HepG2 (cell line): ENCODE measurements at regions not wholly inside any gene's neighbourhood (a gene's known extent, or its start where the extent isn't known, plus 50 kb on each side); places are given as distances from the start of the nearest gene placed in this dataset.

Experiments used
- ATAC-seq: fragments of 200-7000 bp; cut with Tn5 transposase; 3 replicates; pipeline ENCODE4 v1.9.1; 2020; ENCODE audit warnings: mild to moderate bottlenecking, moderate library complexity
- BruUV-seq: library from RNA; stranded (reverse); fragments of 400-500 nt; replicated peaks from 2 replicates; lab custom pipeline; 2021; lab: Mats Ljungman, UMichigan
- CTCF ChIA-PET: fragments of 300-600 bp; formaldehyde crosslinking; extraction: SDS; loops from one replicate; lab custom pipeline; 2021; ENCODE audit warnings: low total read pairs, inconsistent platforms, low intra/inter-chr PET ratio; lab: Yijun Ruan, JAX
- POLR2A ChIA-PET: fragments of 350-600 bp; sonication (Branson Sonifier 250); formaldehyde crosslinking; loops from one replicate; lab custom pipeline; 2020; ENCODE audit warnings: antibody characterized with exemption, inconsistent platforms; lab: Yijun Ruan, JAX
- DNase-seq: peaks from one replicate; pipeline ENCODE4 v3.0.0-alpha.2; 2015; ENCODE audit warnings: low spot score
- FAIRE-seq: peaks from 3 replicates; lab custom pipeline; 2011; peaks lifted over from hg19 to GRCh38; lab: Jason Lieb, UNC
- H2AFZ ChIP-seq: one replicate; pipeline ENCODE4 v1.6.1; 2011; ENCODE audit warnings: low read length, inconsistent platforms
- H3K27ac ChIP-seq: fragments of 300-600 bp; 3 replicates; pipeline ENCODE4 v1.8.0; 2011; ENCODE audit warnings: mixed run types, mild to moderate bottlenecking, mixed read lengths, low read length, inconsistent platforms; ENCODE audit not compliant: insufficient read depth; ENCODE audit errors: extremely low read length
- H3K27me3 ChIP-seq, 2 experiments: fragments of 200-600 bp in 1 of 2; 2 replicates in 1 of 2; 3 replicates in 1 of 2; pipeline versions ENCODE4 v1.6.0 to v1.8.0; 2011; ENCODE audit warnings: low read length in 2 of 2, mild to moderate bottlenecking in 2 of 2, moderate library complexity in 2 of 2, inconsistent platforms in 1 of 2; ENCODE audit not compliant: insufficient read depth in 2 of 2, control insufficient read depth in 1 of 2
- H3K36me3 ChIP-seq, 2 experiments: fragments of 200-600 bp in 1 of 2; replicated peaks in 1 of 2; 2 replicates in 1 of 2; 3 replicates in 1 of 2; pipeline versions ENCODE4 v1.5.1 to v1.8.0; 2011; ENCODE audit warnings: low read length in 2 of 2, inconsistent platforms in 1 of 2; ENCODE audit not compliant: insufficient read depth in 2 of 2, control insufficient read depth in 1 of 2
- H3K4me1 ChIP-seq: 2 replicates; pipeline ENCODE4 v1.5.1; 2012; ENCODE audit warnings: low read length, inconsistent platforms; ENCODE audit not compliant: insufficient read depth
- H3K4me2 ChIP-seq: 2 replicates; pipeline ENCODE4 v1.6.0; 2011; ENCODE audit warnings: low read depth, low read length, inconsistent platforms
- H3K4me3 ChIP-seq, 3 experiments: fragments of 200-600 bp in 1 of 3; sonication (generic), shearing (Covaris generic) in 1 of 3; replicated peaks in 1 of 3; 2 replicates each; pipeline ENCODE4 v1.5.1; 2011 to 2016; ENCODE audit warnings: low read length in 3 of 3, inconsistent platforms in 2 of 3, low read depth in 2 of 3, mild to moderate bottlenecking in 2 of 3, control low read depth in 1 of 3, mixed read lengths in 1 of 3; ENCODE audit not compliant: insufficient read depth in 1 of 3
- H3K79me2 ChIP-seq: one replicate; pipeline ENCODE4 v1.6.1; 2011; ENCODE audit warnings: low read length, inconsistent platforms; ENCODE audit not compliant: insufficient read depth
- H3K9ac ChIP-seq: 2 replicates; pipeline ENCODE4 v1.6.0; 2011; ENCODE audit warnings: mild to moderate bottlenecking, low read depth, low read length, inconsistent platforms; ENCODE audit not compliant: insufficient read depth
- H3K9me3 ChIP-seq: 2 replicates; pipeline ENCODE4 v1.5.1; 2012; ENCODE audit warnings: mild to moderate bottlenecking, low read length
- H4K20me1 ChIP-seq: 2 replicates; pipeline ENCODE4 v1.6.0; 2011; ENCODE audit warnings: inconsistent platforms, mild to moderate bottlenecking, low read length, moderate library complexity; ENCODE audit not compliant: insufficient read depth
- EHMT2 ChIP-seq: fragments of 200-600 bp; sonication (generic); IDR thresholded peaks from 2 replicates; pipeline ENCODE4 v1.7.0; 2017; ENCODE audit warnings: antibody characterized with exemption, low read depth, low read length, borderline replicate concordance
- GATA4 ChIP-seq: sonication (generic); IDR thresholded peaks from 2 replicates; pipeline ENCODE4 v1.6.1; 2016; ENCODE audit warnings: antibody characterized with exemption, low read depth, borderline replicate concordance
- KDM5A ChIP-seq: fragments of 200-600 bp; sonication (generic); IDR thresholded peaks from 2 replicates; pipeline ENCODE4 v1.7.0; 2018; ENCODE audit warnings: antibody characterized with exemption, mild to moderate bottlenecking, low read length, borderline replicate concordance
- SAFB2 ChIP-seq: sonication (generic); formaldehyde crosslinking; IDR thresholded peaks from 2 replicates; pipeline ENCODE4 v1.5.1; 2020; ENCODE audit warnings: missing genetic modification reagents, low read depth, mild to moderate bottlenecking, borderline replicate concordance
- STAG1 ChIP-seq: sonication (generic); formaldehyde crosslinking; IDR thresholded peaks from 2 replicates; pipeline ENCODE4 v1.4.0; 2020; ENCODE audit warnings: missing genetic modification reagents
- ZFP36L2 ChIP-seq: sonication (generic); formaldehyde crosslinking; IDR thresholded peaks from 2 replicates; pipeline ENCODE4 v1.4.0; 2020; ENCODE audit warnings: missing genetic modification reagents
- ZFYVE20 ChIP-seq: sonication (generic); formaldehyde crosslinking; IDR thresholded peaks from 2 replicates; pipeline ENCODE4 v1.8.0; 2023; ENCODE audit warnings: low read depth, mild to moderate bottlenecking, moderate library complexity, missing genetic modification reagents, borderline replicate concordance
- ZNF331 ChIP-seq: sonication (generic); formaldehyde crosslinking; IDR thresholded peaks from 2 replicates; pipeline ENCODE4 v1.4.0; 2020; ENCODE audit warnings: missing genetic modification reagents
- ZNF335 ChIP-seq: sonication (generic); formaldehyde crosslinking; IDR thresholded peaks from 2 replicates; pipeline ENCODE4 v1.4.0; 2020; ENCODE audit warnings: missing genetic modification reagents
- ZNF572 ChIP-seq: sonication (generic); formaldehyde crosslinking; IDR thresholded peaks from 2 replicates; pipeline ENCODE4 v1.5.1; 2020; ENCODE audit warnings: mild to moderate bottlenecking, missing genetic modification reagents
- ZNF672 ChIP-seq: sonication (generic); formaldehyde crosslinking; IDR thresholded peaks from 2 replicates; pipeline ENCODE4 v1.8.1; 2022; ENCODE audit warnings: missing genetic modification reagents
- WGBS: methylation state at CpG from one replicate; pipeline ENCODE4 v1.1.6; 2017; ENCODE audit warnings: low lambda C conversion rate; 5-methylcytosine and 5-hydroxymethylcytosine counted together
- in situ Hi-C: cut with HindIII; loops from 2 replicates; pipeline ENCODE4 v1.10.0; 2017; ENCODE audit warnings: low pct_unique_long_range_greater_than_20kb; ENCODE audit not compliant: extremely low pct_ligation_motif_present
- intact Hi-C: fragments of 100-400 bp; cut with micrococcal nuclease; formaldehyde crosslinking; loops from one replicate; pipeline ENCODE4 v1.10.0; 2022; ENCODE audit not compliant: unreplicated experiment
- TF ChIP-seq, protein P1 (sequence below): sonication (generic); formaldehyde crosslinking; IDR thresholded peaks from 2 replicates; pipeline ENCODE4 v1.4.0; 2020; ENCODE audit warnings: missing genetic modification reagents, mild to moderate bottlenecking, borderline replicate concordance
- TF ChIP-seq, protein P2 (sequence below): sonication (generic); formaldehyde crosslinking; IDR thresholded peaks from 2 replicates; pipeline ENCODE4 v1.4.0; 2020; ENCODE audit warnings: missing genetic modification reagents

DNA sequence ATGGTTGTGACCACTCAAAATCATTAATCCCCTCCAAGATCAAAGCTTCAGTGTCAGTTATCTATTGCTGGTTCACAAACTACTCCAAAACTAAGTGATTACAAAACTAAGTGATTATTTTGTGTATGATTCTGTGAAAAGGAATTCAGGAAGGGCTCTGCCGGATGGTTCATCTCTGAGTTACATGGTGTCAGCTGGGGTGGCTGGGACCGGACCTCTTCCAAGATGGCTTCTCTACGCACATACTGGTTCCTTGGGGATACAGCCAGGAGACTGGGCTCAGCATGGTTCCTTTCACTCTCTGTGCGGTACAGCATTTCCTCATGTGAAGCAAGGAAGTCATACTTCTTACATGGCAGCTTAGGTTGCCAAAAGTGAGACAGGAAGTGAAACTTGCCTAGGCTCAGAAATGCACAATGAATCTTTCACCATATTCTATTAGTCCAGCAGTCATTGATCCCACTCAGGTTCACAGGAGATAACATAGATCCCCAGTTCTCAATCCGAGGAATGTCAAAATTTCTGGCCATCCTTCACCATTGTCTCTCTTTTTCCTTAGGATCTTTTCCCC, 97.9 kb upstream of the IRX6 start:
- in situ Hi-C loops (no loop called here), intact Hi-C loops (no loop called here)
- Histone ChIP-seq H4K20me1 (no peaks in the 10 kb centered on the region), H2AFZ (no peak overlapping the region), H3K4me1 (no peaks in the 10 kb centered on the region), H3K4me2 (no peak overlapping the region), H3K27me3 (no peaks in the 10 kb centered on the region), H3K4me3 (no peak overlapping the region), H3K36me3 (no peaks in the 10 kb centered on the region), H3K79me2 (no peaks in the 10 kb centered on the region), H3K27ac (no peak overlapping the region), H3K9me3 (peaks cover 11% of the 10 kb centered on the region)
- ATAC-seq (no peak), DNase-seq (no peak), FAIRE-seq (no peak)
- CTCF ChIA-PET = no interaction called here
- no TSS peak for BruUV-seq
- POLR2A ChIA-PET = no interaction called here
- 24% methylated on average over 5 of the region's 5 CpGs for WGBS
- no peak for TF ChIP-seq ZNF672 (CRISPR knock-in tag)
- no peak for TF ChIP-seq ZFP36L2 (CRISPR knock-in tag)
- no peak for TF ChIP-seq ZNF572
- TF ChIP-seq ZNF331 = peak; percentile 99
- TF ChIP-seq, all 625 proteins: peak for 1
- no peak overlapping the region for H3K9ac ChIP-seq

DNA sequence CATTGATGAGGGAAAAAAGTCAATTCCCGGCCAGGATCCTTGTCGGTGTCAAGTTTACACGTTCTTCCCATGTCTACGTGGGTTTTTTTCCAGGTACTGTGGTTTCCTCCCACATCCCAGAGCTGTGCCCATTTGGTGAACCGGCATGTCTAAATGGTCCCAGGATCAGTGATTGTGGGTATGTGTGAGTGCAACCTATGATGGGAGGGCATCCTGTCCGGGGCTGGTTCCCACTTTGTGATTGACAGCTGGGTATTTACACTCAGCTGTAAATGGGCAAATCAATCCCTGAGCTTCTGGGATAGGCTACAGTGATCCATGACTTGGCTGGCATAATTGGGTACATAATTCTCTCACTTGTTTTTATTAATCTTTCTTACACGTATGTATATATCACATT, 91.2 kb upstream of the IRX6 start:
- intact Hi-C loops = no loop called here

More for the DNA sequence above, 91.2 kb upstream of the IRX6 start:
- H3K27ac ChIP-seq = no peak overlapping the region
- ATAC-seq (no peak), DNase-seq (no peak), FAIRE-seq (no peak)
- ChIA-PET CTCF (no interaction called here), POLR2A (no interaction called here)
- BruUV-seq = no TSS peak
- H2AFZ ChIP-seq = no peak overlapping the region
- H3K4me1 ChIP-seq = no peaks in the 10 kb centered on the region
- H3K79me2 ChIP-seq = no peaks in the 10 kb centered on the region
- TF ChIP-seq ZFYVE20 (CRISPR knock-in tag) (no peak), EHMT2 (no peak), ZNF335 (CRISPR knock-in tag) (no peak), KDM5A (no peak), STAG1 (CRISPR knock-in tag) (no peak), SAFB2 (CRISPR knock-in tag) (no peak), GATA4 (no peak)
- TF ChIP-seq, protein P1, sequence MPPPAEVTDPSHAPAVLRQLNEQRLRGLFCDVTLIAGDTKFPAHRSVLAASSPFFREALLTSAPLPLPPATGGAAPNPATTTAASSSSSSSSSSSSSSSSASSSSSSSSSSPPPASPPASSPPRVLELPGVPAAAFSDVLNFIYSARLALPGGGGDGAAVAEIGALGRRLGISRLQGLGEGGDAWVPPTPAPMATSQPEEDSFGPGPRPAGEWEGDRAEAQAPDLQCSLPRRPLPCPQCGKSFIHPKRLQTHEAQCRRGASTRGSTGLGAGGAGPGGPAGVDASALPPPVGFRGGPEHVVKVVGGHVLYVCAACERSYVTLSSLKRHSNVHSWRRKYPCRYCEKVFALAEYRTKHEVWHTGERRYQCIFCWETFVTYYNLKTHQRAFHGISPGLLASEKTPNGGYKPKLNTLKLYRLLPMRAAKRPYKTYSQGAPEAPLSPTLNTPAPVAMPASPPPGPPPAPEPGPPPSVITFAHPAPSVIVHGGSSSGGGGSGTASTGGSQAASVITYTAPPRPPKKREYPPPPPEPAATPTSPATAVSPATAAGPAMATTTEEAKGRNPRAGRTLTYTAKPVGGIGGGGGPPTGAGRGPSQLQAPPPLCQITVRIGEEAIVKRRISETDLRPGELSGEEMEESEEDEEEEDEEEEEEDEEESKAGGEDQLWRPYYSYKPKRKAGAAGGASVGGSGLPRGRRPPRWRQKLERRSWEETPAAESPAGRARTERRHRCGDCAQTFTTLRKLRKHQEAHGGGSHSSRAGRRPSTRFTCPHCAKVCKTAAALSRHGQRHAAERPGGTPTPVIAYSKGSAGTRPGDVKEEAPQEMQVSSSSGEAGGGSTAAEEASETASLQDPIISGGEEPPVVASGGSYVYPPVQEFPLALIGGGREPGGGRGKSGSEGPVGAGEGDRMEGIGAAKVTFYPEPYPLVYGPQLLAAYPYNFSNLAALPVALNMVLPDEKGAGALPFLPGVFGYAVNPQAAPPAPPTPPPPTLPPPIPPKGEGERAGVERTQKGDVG (CRISPR knock-in tag) = no peak
- TF ChIP-seq, protein P2, sequence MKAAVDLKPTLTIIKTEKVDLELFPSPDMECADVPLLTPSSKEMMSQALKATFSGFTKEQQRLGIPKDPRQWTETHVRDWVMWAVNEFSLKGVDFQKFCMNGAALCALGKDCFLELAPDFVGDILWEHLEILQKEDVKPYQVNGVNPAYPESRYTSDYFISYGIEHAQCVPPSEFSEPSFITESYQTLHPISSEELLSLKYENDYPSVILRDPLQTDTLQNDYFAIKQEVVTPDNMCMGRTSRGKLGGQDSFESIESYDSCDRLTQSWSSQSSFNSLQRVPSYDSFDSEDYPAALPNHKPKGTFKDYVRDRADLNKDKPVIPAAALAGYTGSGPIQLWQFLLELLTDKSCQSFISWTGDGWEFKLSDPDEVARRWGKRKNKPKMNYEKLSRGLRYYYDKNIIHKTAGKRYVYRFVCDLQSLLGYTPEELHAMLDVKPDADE (CRISPR knock-in tag) = no peak
- H3K36me3 ChIP-seq = no peaks in the 10 kb centered on the region
- no peaks in the 10 kb centered on the region for H3K9me3 ChIP-seq
- in situ Hi-C loops = no loop called here
- 26% methylated on average over 7 of the region's 7 CpGs for WGBS
- no peaks in the 10 kb centered on the region for H3K27me3 ChIP-seq
- no peak overlapping the region for H3K9ac ChIP-seq
- H4K20me1 ChIP-seq = no peaks in the 10 kb centered on the region
- H3K4me3 ChIP-seq = no peak overlapping the region
- H3K4me2 ChIP-seq = no peak overlapping the region
